WTC11 (cell line): ENCODE measurements at regions not wholly inside any gene's neighbourhood (a gene's known extent, or its start where the extent isn't known, plus 50 kb on each side); places are given as distances from the start of the nearest gene placed in this dataset.

Experiments
- CREM ChIP-seq: sonication (generic); formaldehyde crosslinking; IDR thresholded peaks from 2 replicates; pipeline ENCODE4 v1.8.1; 2022; ENCODE audit warnings: mild to moderate bottlenecking, missing genetic modification reagents, moderate library complexity
- JUN ChIP-seq: sonication (generic); formaldehyde crosslinking; IDR thresholded peaks from 2 replicates; pipeline ENCODE4 v1.8.0; 2023; ENCODE audit warnings: mild to moderate bottlenecking, missing genetic modification reagents
- SP1 ChIP-seq: sonication (generic); formaldehyde crosslinking; conservative IDR thresholded peaks from 2 replicates; pipeline ENCODE4 v1.8.1; 2022; ENCODE audit warnings: missing genetic modification reagents
- TF ChIP-seq, protein P1 (sequence below): fragments of 200-600 bp; IDR thresholded peaks from 2 replicates; pipeline ENCODE4 v1.8.0; 2022; ENCODE audit warnings: antibody characterized with exemption
- TF ChIP-seq, protein P2 (sequence below): sonication (generic); formaldehyde crosslinking; IDR thresholded peaks from 2 replicates; pipeline ENCODE4 v1.8.1; 2022; ENCODE audit warnings: low read depth, missing genetic modification reagents, borderline replicate concordance

DNA sequence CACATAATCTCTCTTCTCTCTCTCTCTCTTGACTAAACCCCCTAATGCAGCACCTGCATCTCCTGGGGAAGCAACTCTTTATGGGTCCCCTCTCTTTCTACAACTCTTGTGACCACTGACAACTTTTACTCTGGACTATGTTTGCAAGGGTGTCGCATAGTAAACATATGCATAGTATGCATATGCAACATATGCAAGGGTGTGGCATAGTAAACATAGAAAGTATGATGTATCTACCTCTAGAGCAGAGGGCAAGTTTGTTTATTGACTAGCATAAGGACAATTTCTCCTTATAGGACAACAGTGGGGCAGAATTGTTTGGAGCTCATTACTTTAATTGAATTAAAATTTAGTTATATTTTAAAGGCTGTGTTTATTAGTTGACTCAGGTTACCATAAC lies 462.5 kb downstream of the AMY1C start:
- no peak for TF ChIP-seq JUN
- TF ChIP-seq, protein P1, sequence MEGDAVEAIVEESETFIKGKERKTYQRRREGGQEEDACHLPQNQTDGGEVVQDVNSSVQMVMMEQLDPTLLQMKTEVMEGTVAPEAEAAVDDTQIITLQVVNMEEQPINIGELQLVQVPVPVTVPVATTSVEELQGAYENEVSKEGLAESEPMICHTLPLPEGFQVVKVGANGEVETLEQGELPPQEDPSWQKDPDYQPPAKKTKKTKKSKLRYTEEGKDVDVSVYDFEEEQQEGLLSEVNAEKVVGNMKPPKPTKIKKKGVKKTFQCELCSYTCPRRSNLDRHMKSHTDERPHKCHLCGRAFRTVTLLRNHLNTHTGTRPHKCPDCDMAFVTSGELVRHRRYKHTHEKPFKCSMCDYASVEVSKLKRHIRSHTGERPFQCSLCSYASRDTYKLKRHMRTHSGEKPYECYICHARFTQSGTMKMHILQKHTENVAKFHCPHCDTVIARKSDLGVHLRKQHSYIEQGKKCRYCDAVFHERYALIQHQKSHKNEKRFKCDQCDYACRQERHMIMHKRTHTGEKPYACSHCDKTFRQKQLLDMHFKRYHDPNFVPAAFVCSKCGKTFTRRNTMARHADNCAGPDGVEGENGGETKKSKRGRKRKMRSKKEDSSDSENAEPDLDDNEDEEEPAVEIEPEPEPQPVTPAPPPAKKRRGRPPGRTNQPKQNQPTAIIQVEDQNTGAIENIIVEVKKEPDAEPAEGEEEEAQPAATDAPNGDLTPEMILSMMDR, result no peak
- no peak for TF ChIP-seq SP1 (CRISPR knock-in tag)
- no peak for TF ChIP-seq CREM (CRISPR knock-in tag)
- TF ChIP-seq, protein P2, sequence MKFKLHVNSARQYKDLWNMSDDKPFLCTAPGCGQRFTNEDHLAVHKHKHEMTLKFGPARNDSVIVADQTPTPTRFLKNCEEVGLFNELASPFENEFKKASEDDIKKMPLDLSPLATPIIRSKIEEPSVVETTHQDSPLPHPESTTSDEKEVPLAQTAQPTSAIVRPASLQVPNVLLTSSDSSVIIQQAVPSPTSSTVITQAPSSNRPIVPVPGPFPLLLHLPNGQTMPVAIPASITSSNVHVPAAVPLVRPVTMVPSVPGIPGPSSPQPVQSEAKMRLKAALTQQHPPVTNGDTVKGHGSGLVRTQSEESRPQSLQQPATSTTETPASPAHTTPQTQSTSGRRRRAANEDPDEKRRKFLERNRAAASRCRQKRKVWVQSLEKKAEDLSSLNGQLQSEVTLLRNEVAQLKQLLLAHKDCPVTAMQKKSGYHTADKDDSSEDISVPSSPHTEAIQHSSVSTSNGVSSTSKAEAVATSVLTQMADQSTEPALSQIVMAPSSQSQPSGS (CRISPR knock-in tag), result no peak
